ENCODE measurements at regions not wholly inside any gene's neighbourhood (a gene's known extent, or its start where the extent isn't known, plus 50 kb on each side); places are given as distances from the start of the nearest gene placed in this dataset.

- no peaks in the 10 kb centered on the region for H3K4me1 Mint-ChIP-seq
- no peaks in the 10 kb centered on the region for H3K36me3 ChIP-seq (ENCODE audit: control insufficient read depth, insufficient read depth, low read length)
- H3K27me3 ChIP-seq (ENCODE audit: control insufficient read depth, insufficient read depth, low read length), result no peaks in the 10 kb centered on the region
- no peaks in the 10 kb centered on the region for H3K9me3 ChIP-seq (ENCODE audit: control insufficient read depth in 2 of 2, low read length in 2 of 2)
- H3K9me3 Mint-ChIP-seq, result peaks cover 0 to 4% (median 2%) of the 10 kb centered on the region in 7 donors
- H3K4me3 ChIP-seq (ENCODE audit: low read depth, low read length), result no peak overlapping the region
- H3K27ac Mint-ChIP-seq, result no peak overlapping the region
- no peaks in the 10 kb centered on the region for H3K4me1 ChIP-seq (ENCODE audit: control insufficient read depth, insufficient read depth, low read length, poor library complexity, severe bottlenecking)
- ATAC-seq (ENCODE audit: low read depth in 2 of 2) (no peak), DNase-seq (no peak)
- H3K27ac ChIP-seq (ENCODE audit: insufficient read depth, low read length, poor library complexity, severe bottlenecking), result no peak overlapping the region
- no peaks in the 10 kb centered on the region for H3K36me3 Mint-ChIP-seq
- peaks cover 25% of the 10 kb centered on the region for H3K27me3 Mint-ChIP-seq
- no peak overlapping the region for H3K4me3 Mint-ChIP-seq
Measured at GRCh38 chr1:29420202-29420601, 183.9 kb downstream of the PTPRU start.

GRCh38 chr1:29417971-29418370, 181.6 kb downstream of the PTPRU start:
- no peak overlapping the region for H3K4me3 ChIP-seq (ENCODE audit: low read depth, low read length)
- H3K27ac ChIP-seq (ENCODE audit: insufficient read depth, low read length, poor library complexity, severe bottlenecking), result no peak overlapping the region
- peaks cover 20% of the 10 kb centered on the region for H3K27me3 Mint-ChIP-seq
- H3K4me1 Mint-ChIP-seq, result no peaks in the 10 kb centered on the region
- ATAC-seq (ENCODE audit: low read depth in 2 of 2) (no peak), DNase-seq (no peak)
- H3K36me3 ChIP-seq (ENCODE audit: control insufficient read depth, insufficient read depth, low read length), result no peaks in the 10 kb centered on the region
- no peak overlapping the region for H3K27ac Mint-ChIP-seq
- H3K4me1 ChIP-seq (ENCODE audit: control insufficient read depth, insufficient read depth, low read length, poor library complexity, severe bottlenecking), result no peaks in the 10 kb centered on the region
- no peaks in the 10 kb centered on the region for H3K27me3 ChIP-seq (ENCODE audit: control insufficient read depth, insufficient read depth, low read length)
- H3K4me3 Mint-ChIP-seq, result no peak overlapping the region
- no peaks in the 10 kb centered on the region for H3K36me3 Mint-ChIP-seq
- no peaks in the 10 kb centered on the region for H3K9me3 ChIP-seq (ENCODE audit: control insufficient read depth in 2 of 2, low read length in 2 of 2)
- peaks cover 0 to 4% (median 2%) of the 10 kb centered on the region in 7 donors for H3K9me3 Mint-ChIP-seq

- DNase-seq (no peak), ATAC-seq (ENCODE audit: low read depth in 2 of 2) (no peak)
- H3K27ac Mint-ChIP-seq, result no peak overlapping the region
- Histone ChIP-seq H3K27ac (ENCODE audit: insufficient read depth, low read length, poor library complexity, severe bottlenecking) (no peak overlapping the region), H3K9me3 (ENCODE audit: control insufficient read depth in 2 of 2, low read length in 2 of 2) (no peaks in the 10 kb centered on the region), H3K27me3 (ENCODE audit: control insufficient read depth, insufficient read depth, low read length) (no peaks in the 10 kb centered on the region), H3K4me3 (ENCODE audit: low read depth, low read length) (no peak overlapping the region), H3K4me1 (ENCODE audit: control insufficient read depth, insufficient read depth, low read length, poor library complexity, severe bottlenecking) (no peaks in the 10 kb centered on the region), H3K36me3 (ENCODE audit: control insufficient read depth, insufficient read depth, low read length) (no peaks in the 10 kb centered on the region)
- H3K36me3 Mint-ChIP-seq, result no peaks in the 10 kb centered on the region
- peaks cover 18% of the 10 kb centered on the region for H3K27me3 Mint-ChIP-seq
- H3K9me3 Mint-ChIP-seq, result peaks cover 0 to 4% (median 2%) of the 10 kb centered on the region in 7 donors
- H3K4me3 Mint-ChIP-seq, result no peak overlapping the region
- no peaks in the 10 kb centered on the region for H3K4me1 Mint-ChIP-seq
Measured at GRCh38 chr1:29417147-29417858, 181.0 kb downstream of the PTPRU start.

GRCh38 chr1:29416267-29417146, 180.2 kb downstream of the PTPRU start:
- Mint-ChIP-seq H3K27me3 (peaks cover 12% of the 10 kb centered on the region), H3K4me1 (no peaks in the 10 kb centered on the region), H3K36me3 (no peaks in the 10 kb centered on the region), H3K4me3 (no peak overlapping the region), H3K9me3 (peaks cover 0 to 4% (median 2%) of the 10 kb centered on the region in 7 donors), H3K27ac (no peak overlapping the region)
- Histone ChIP-seq H3K36me3 (ENCODE audit: control insufficient read depth, insufficient read depth, low read length) (no peaks in the 10 kb centered on the region), H3K27ac (ENCODE audit: insufficient read depth, low read length, poor library complexity, severe bottlenecking) (no peak overlapping the region), H3K27me3 (ENCODE audit: control insufficient read depth, insufficient read depth, low read length) (no peaks in the 10 kb centered on the region), H3K4me1 (ENCODE audit: control insufficient read depth, insufficient read depth, low read length, poor library complexity, severe bottlenecking) (no peaks in the 10 kb centered on the region), H3K9me3 (ENCODE audit: control insufficient read depth in 2 of 2, low read length in 2 of 2) (no peaks in the 10 kb centered on the region), H3K4me3 (ENCODE audit: low read depth, low read length) (no peak overlapping the region)
- no peak for DNase-seq
- no peak for ATAC-seq (ENCODE audit: low read depth in 2 of 2)

GRCh38 chr1:29415861-29416260, 179.5 kb downstream of the PTPRU start:
- H3K4me1 Mint-ChIP-seq, result no peaks in the 10 kb centered on the region
- no peaks in the 10 kb centered on the region for H3K36me3 Mint-ChIP-seq
- H3K27me3 Mint-ChIP-seq, result peaks cover 8% of the 10 kb centered on the region
- no peak overlapping the region for H3K27ac Mint-ChIP-seq
- ATAC-seq (ENCODE audit: low read depth in 2 of 2) (no peak), DNase-seq (no peak)
- peaks cover 0 to 4% (median 2%) of the 10 kb centered on the region in 7 donors for H3K9me3 Mint-ChIP-seq
- H3K27me3 ChIP-seq (ENCODE audit: control insufficient read depth, insufficient read depth, low read length), result no peaks in the 10 kb centered on the region
- H3K4me3 ChIP-seq (ENCODE audit: low read depth, low read length), result no peak overlapping the region
- no peaks in the 10 kb centered on the region for H3K9me3 ChIP-seq (ENCODE audit: control insufficient read depth in 2 of 2, low read length in 2 of 2)
- H3K4me1 ChIP-seq (ENCODE audit: control insufficient read depth, insufficient read depth, low read length, poor library complexity, severe bottlenecking), result no peaks in the 10 kb centered on the region
- no peaks in the 10 kb centered on the region for H3K36me3 ChIP-seq (ENCODE audit: control insufficient read depth, insufficient read depth, low read length)
- no peak overlapping the region for H3K4me3 Mint-ChIP-seq
- no peak overlapping the region for H3K27ac ChIP-seq (ENCODE audit: insufficient read depth, low read length, poor library complexity, severe bottlenecking)

- H3K4me3 Mint-ChIP-seq, result no peak overlapping the region
Measured at GRCh38 chr1:29415156-29415830, 179.0 kb downstream of the PTPRU start.

GRCh38 chr1:29414086-29414485, 177.8 kb downstream of the PTPRU start:
- Mint-ChIP-seq H3K27ac (no peak overlapping the region), H3K36me3 (no peaks in the 10 kb centered on the region), H3K27me3 (peaks cover 11% of the 10 kb centered on the region), H3K4me3 (no peak overlapping the region), H3K9me3 (peaks cover 0 to 2% (median 0%) of the 10 kb centered on the region in 7 donors), H3K4me1 (no peaks in the 10 kb centered on the region)
- no peak for ATAC-seq (ENCODE audit: low read depth in 2 of 2)
- Histone ChIP-seq H3K27ac (ENCODE audit: insufficient read depth, low read length, poor library complexity, severe bottlenecking) (no peak overlapping the region), H3K9me3 (ENCODE audit: control insufficient read depth in 2 of 2, low read length in 2 of 2) (no peaks in the 10 kb centered on the region), H3K4me3 (ENCODE audit: low read depth, low read length) (no peak overlapping the region), H3K4me1 (ENCODE audit: control insufficient read depth, insufficient read depth, low read length, poor library complexity, severe bottlenecking) (no peaks in the 10 kb centered on the region), H3K27me3 (ENCODE audit: control insufficient read depth, insufficient read depth, low read length) (no peaks in the 10 kb centered on the region), H3K36me3 (ENCODE audit: control insufficient read depth, insufficient read depth, low read length) (no peaks in the 10 kb centered on the region)
- no peak for DNase-seq

More at GRCh38 chr1:29415156-29415830, 179.0 kb downstream of the PTPRU start:
- DNase-seq (no peak), ATAC-seq (ENCODE audit: low read depth in 2 of 2) (no peak)
- Histone ChIP-seq H3K27ac (ENCODE audit: insufficient read depth, low read length, poor library complexity, severe bottlenecking) (no peak overlapping the region), H3K4me1 (ENCODE audit: control insufficient read depth, insufficient read depth, low read length, poor library complexity, severe bottlenecking) (no peaks in the 10 kb centered on the region), H3K9me3 (ENCODE audit: control insufficient read depth in 2 of 2, low read length in 2 of 2) (no peaks in the 10 kb centered on the region), H3K36me3 (ENCODE audit: control insufficient read depth, insufficient read depth, low read length) (no peaks in the 10 kb centered on the region), H3K27me3 (ENCODE audit: control insufficient read depth, insufficient read depth, low read length) (no peaks in the 10 kb centered on the region), H3K4me3 (ENCODE audit: low read depth, low read length) (no peak overlapping the region)
- Mint-ChIP-seq H3K4me1 (no peaks in the 10 kb centered on the region), H3K9me3 (peaks cover 0 to 4% (median 0%) of the 10 kb centered on the region in 7 donors), H3K27ac (no peak overlapping the region), H3K27me3 (peaks cover 8% of the 10 kb centered on the region), H3K36me3 (no peaks in the 10 kb centered on the region)
